NCI-H82 treated with DMSO at 0.1 percent for 48 hours (cell line): ENCODE measurements at regions not wholly inside any gene's neighbourhood (a gene's known extent, or its start where the extent isn't known, plus 50 kb on each side); places are given as distances from the start of the nearest gene placed in this dataset.

Experiments used
- DNase-seq: peaks from one replicate; lab custom pipeline; 2025; ENCODE audit not compliant: unreplicated experiment; lab: John Stamatoyannopoulos, UW

DNA sequence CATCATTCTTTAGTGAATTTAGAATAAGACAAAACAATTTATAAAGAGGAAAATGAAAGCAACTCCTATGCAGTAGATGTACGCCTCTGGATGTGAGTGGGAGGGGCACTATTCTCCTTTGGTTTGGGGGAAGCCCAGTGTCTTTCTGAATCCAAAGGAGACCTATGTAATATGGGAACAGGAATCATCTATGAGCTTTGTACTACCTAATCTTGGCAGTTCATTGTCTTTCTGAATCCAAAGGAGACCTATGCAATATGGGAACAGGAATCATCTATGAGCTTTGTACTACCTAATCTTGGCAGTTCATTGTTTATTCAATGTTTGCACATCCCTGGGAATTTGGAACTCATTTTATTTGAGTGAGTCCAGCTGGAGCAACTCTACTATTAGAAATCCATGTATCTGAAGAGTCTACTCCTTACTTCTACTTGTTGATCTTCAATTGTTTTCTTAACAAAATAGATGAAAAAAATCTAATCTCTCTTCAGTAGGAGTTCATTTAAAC lies 401.1 kb upstream of the LRATD1 start:
- DNase-seq: no peak

GRCh38 chr2:14232217-14232616 lies 400.3 kb upstream of the LRATD1 start:
- DNase-seq: no peak

- DNase-seq: no peak
These were observed 397.6 kb upstream of the LRATD1 start for GRCh38 chr2:14234911-14235310.

DNA sequence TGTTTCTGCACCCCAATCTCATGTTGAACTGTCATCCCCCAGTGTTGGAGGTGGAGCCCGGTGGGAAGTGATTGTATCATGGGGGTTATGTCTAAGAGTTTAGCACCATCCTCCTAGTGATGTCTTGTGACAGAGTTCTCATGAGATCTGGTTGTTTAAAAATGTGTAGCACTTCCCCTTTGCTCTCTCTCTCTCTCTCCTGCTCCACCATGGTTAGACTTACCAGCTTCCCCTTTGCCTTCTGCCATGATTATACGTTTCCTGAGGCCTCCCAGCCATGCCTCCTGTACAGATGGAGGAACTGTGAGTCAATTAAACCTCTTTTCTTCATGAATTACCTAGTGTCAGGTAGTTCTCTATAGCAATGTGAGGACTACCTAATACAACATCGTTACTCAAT lies 396.9 kb upstream of the LRATD1 start:
- DNase-seq: no peak

DNA sequence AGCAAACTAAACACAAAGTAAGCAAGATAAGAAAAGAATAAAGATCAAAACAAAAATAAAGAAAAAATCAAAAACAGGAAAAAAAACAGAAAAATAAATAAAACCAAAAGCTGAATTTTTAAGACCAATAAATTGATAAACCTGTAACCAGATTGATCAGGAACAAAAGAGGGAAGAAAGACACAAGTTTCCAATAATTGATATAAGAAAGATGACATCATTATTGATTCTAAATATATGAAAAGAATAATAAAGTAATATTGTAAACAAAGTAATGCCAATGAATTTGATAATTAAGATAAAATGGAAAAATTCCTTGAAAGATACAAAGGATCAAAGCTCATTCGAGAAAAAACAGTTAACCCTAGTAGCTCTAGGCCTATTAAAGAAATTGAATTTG lies 394.6 kb upstream of the LRATD1 start:
- no peak for DNase-seq

DNA sequence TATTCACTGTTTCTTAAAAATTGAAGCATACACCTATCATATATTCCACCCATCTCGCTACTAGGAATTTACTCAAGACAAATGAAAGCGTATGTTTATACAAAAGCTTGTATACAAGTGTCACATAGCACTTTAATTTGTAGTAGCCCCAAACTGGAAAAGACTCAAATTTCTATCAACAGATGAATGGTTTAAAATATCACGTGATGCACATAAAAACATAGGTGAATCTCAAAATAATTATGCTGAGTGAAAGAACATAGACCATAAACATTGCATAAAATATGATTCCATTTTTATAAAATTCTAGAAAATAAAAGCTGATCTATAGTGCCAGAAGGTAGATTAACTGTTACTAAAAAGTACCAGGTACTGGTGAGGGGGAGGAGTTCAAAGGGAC lies 392.9 kb upstream of the LRATD1 start:
- no peak for DNase-seq

DNA sequence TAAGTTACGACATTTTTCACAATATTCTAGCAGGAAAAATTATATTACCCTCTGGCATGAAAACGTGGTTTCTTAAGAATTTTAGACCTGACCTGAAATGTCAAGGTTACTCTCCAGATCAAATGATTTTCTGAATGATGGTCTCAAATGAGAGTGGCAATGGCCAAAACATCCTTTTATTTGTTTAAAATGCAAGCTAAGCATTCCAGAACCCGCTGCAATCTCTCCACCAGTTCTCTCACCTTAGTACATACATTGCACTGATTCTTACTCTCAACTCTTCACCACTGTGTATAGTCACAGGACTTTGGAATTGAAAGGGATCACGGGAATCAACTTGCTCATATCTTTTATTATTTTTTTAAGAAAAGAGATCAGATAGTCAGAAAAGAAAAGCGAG lies 391.6 kb upstream of the LRATD1 start:
- DNase-seq: no peak

DNA sequence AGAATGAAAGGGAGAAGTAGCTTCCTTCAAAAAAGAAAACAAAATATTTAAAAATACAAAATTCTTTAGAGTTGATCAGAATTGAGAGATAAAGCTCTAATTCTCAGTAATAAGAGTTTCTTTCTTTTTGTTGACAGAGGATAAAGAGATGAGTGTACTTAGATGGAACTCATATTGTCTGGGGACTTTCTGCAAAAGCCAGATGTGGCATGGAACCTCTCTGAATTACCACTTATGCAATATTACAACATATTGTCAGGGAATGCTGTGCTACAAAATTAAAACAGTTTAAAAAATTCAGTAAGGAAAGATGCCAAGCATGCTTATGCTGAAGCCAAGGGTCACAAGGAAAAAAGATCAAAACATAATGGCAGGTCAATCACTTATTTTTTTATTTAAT lies 386.6 kb upstream of the LRATD1 start:
- DNase-seq: no peak

DNA sequence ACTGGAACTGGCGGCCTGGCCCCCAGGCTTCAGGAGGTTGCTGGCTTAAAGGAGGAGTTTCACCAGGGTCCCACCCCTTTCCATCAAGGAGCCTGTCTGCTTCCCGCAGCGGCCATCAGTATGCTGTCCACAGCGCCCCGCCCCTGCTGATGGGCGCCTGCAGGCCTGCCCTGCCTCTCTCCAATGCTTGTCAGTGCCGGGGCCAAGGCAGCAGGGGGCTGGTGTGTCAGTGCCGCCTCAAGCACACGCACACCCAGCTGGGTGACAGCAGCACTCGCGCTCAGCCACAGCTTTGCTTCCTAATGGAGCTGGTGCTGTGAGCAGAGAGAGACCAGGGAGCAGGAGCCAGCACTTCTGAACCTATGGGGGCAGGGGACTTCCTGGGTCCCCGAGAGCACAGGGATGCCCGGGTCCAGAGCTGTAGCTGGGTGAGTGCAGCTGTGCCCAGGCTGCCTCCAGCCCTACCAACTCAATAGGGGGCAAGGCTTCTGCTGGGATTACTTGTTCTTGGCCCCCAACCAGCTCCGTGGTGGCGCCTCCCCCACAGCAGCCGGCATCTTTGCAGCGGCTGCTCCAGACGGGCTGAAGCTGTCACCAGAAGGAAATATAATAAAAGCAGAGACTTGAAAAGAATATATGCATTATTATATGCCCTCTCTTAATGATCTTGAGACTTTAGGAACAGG lies 377.2 kb upstream of the LRATD1 start:
- DNase-seq: no peak

GRCh38 chr2:14256890-14257289 lies 375.6 kb upstream of the LRATD1 start:
- no peak for DNase-seq

- no peak for DNase-seq
These were observed 374.6 kb upstream of the LRATD1 start for GRCh38 chr2:14257801-14258507.

DNA sequence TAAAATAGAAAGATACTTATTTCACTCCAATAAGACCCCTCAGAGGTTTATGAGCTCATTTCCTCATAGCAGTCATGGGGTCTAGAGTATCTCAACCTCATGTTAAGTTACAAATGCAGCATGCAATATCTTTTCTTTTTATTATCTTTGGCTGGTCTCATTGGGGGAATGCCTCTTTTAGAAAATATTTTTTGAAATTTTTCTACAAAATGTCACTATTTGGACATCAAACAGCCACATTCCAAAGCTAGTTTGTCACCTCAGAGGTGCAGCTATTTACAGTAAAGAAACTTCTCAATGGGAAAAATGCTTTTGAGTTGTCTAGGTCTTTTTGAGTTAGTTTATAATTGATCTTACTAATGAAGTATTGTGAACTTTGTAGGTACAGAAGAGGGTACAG lies 370.7 kb upstream of the LRATD1 start:
- DNase-seq: no peak

DNA sequence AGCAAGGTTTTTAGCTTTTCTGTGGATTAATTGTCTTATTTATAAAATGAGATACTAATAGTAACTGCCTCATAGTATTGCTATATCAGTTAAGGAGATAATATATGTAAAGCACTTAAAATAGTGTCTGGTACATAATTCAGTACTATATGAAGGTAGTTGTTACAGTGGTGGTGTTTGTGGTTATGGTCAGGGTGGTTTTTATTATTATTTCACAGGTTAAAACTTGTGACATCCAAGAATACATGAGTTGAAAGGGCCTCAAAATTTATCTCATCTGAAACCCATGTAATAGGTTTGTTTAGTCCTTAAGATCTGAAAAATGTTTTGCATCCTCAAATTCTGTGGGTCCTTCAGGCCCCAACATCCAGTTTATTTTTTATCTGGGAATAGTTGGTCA lies 369.5 kb upstream of the LRATD1 start:
- DNase-seq: no peak

DNA sequence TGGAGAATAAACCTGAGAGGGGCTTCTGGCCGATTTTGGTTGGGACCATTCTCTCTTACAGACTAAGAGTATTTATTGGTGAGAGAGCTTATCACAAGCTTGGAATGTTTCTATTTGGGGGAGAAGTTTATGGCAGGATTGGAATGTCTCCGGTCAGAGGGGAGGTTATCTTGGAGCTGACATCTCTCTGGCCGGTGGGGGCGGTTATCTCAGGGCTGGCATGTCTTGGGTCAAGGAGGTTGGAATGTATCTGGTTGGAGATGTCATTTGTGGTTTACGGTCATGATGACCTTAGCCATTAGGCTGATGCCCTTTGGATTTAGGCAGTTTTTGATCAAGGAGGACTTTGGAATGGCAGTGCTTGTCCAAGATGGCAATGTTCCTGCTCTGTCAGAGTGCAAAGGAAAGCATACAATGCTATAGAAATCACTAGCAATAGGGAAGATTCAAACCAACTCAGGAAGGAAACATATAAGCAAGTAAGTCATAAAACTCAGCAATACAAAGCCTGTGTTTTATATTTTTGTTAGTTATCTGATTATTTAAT lies 362.4 kb upstream of the LRATD1 start:
- no peak for DNase-seq

- DNase-seq: no peak
These were observed 360.0 kb upstream of the LRATD1 start for GRCh38 chr2:14272396-14273075.

DNA sequence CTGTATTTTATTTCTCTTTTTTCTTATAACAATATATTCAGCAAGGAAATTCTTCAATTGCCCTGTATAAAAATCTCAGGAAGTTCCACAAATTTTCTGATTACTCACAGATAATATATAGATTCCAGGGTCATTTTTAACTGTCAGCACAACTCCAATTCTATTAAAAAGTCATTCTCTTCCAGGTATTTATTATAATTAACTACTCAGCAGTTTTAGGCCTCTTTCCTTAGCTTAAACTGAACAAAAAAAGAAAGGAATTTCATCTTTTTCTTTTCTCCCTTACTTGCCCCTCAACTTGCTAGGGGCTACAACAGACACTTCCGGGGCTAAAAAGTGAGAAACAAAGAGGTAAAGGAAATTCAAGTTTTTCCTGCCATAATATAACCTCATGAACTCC lies 358.9 kb upstream of the LRATD1 start:
- no peak for DNase-seq

DNA sequence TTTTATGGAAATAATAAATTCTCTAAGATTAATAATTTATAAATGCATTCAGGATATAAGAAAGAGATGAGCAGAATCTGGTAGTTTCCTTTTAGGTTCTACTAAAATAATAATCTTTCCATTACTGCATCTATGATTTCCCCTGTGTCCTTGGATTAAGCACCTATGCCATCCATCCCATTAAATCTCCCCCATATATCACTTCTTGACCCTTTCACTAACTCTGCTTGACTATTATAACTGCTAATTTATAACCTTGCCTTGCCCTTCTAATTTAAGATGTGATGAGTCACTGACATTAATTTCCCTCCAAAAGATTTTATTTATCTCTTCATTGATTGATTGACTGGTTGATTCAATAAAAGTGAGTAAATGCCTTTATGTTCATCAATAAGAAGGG lies 348.3 kb upstream of the LRATD1 start:
- no peak for DNase-seq

- DNase-seq: no peak
These were observed 346.7 kb upstream of the LRATD1 start for GRCh38 chr2:14285812-14286211.

- no peak for DNase-seq
These were observed 344.5 kb upstream of the LRATD1 start for GRCh38 chr2:14288016-14288415.

GRCh38 chr2:14292964-14293363 lies 339.6 kb upstream of the LRATD1 start:
- peak; percentile 33 for DNase-seq

DNA sequence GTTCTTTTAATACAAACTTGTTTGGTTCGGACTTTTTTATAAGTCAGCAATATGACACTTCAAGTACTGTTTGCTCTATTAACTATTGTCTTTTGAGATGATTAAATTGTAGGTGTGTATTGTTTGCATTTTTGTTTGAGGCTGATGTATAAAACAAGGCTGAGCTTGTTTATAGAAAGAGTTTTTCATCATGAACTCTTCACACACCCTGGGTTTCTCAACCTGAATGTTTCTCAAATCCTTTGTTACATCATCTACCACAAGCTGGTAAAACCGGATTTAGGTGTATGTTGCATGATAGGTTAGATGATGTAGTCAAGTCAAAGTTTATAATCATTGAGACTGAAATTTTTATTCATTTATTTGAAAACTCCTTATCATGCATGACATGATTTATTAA lies 335.2 kb upstream of the LRATD1 start:
- DNase-seq: no peak

GRCh38 chr2:14297906-14298305 lies 334.6 kb upstream of the LRATD1 start:
- DNase-seq: no peak
